GM23248 (cell line): ENCODE measurements at regions not wholly inside any gene's neighbourhood (a gene's known extent, or its start where the extent isn't known, plus 50 kb on each side); places are given as distances from the start of the nearest gene placed in this dataset.

Source experiments
- DNase-seq: peaks from one replicate; pipeline ENCODE4 v3.0.0-alpha.2; 2015
- H2AFZ ChIP-seq: fragments of 200-600 bp; sonication (generic); 2 replicates; pipeline ENCODE4 v1.6.1; 2016; ENCODE audit warnings: antibody characterized with exemption
- H3F3A ChIP-seq: fragments of 200-600 bp; sonication (generic); 2 replicates; pipeline ENCODE4 v1.6.1; 2016; ENCODE audit warnings: mild to moderate bottlenecking, antibody characterized with exemption, mixed run types; ENCODE audit not compliant: insufficient read depth
- H3K27ac ChIP-seq: fragments of 200-600 bp; sonication (generic); 2 replicates; pipeline ENCODE4 v1.5.1; 2016; ENCODE audit warnings: mild to moderate bottlenecking
- H3K27me3 ChIP-seq: fragments of 200-600 bp; sonication (generic); replicated peaks from 2 replicates; pipeline ENCODE4 v1.6.1; 2016; ENCODE audit warnings: mild to moderate bottlenecking; ENCODE audit not compliant: insufficient read depth
- H3K36me3 ChIP-seq: fragments of 200-600 bp; sonication (generic); 2 replicates; pipeline ENCODE4 v1.6.1; 2016; ENCODE audit warnings: low read depth, mild to moderate bottlenecking
- H3K4me1 ChIP-seq: fragments of 200-600 bp; sonication (generic); 2 replicates; pipeline ENCODE4 v1.6.1; 2016; ENCODE audit warnings: mild to moderate bottlenecking; ENCODE audit not compliant: insufficient read depth
- H3K4me2 ChIP-seq: fragments of 200-600 bp; sonication (generic); one replicate; pipeline ENCODE4 v1.6.1; 2016; ENCODE audit warnings: mild to moderate bottlenecking; ENCODE audit not compliant: unreplicated experiment
- H3K4me3 ChIP-seq: fragments of 200-600 bp; sonication (generic); 2 replicates; pipeline ENCODE4 v1.5.1; 2016; ENCODE audit warnings: mild to moderate bottlenecking
- H3K79me2 ChIP-seq: fragments of 200-600 bp; sonication (generic); 2 replicates; pipeline ENCODE4 v1.6.1; 2016; ENCODE audit warnings: mild to moderate bottlenecking; ENCODE audit not compliant: insufficient read depth
- H3K9ac ChIP-seq: fragments of 200-600 bp; sonication (generic); 2 replicates; pipeline ENCODE4 v1.6.1; 2016; ENCODE audit warnings: mild to moderate bottlenecking
- H3K9me2 ChIP-seq: fragments of 200-600 bp; sonication (generic); 2 replicates; pipeline ENCODE4 v1.6.1; 2016; ENCODE audit warnings: mixed run types, mild to moderate bottlenecking, moderate library complexity; ENCODE audit not compliant: insufficient read depth
- H3K9me3 ChIP-seq: fragments of 200-600 bp; sonication (generic); one replicate; pipeline ENCODE4 v1.6.1; 2017; ENCODE audit warnings: low read depth
- H4K20me1 ChIP-seq: fragments of 200-600 bp; sonication (generic); 2 replicates; pipeline ENCODE4 v1.6.0; 2016; ENCODE audit not compliant: insufficient read depth
- EZH2 ChIP-seq: fragments of 200-600 bp; sonication (generic); IDR thresholded peaks from 2 replicates; pipeline ENCODE4 v1.6.1; 2018; ENCODE audit warnings: antibody characterized with exemption, mild to moderate bottlenecking; ENCODE audit not compliant: insufficient read depth, poor library complexity, severe bottlenecking
- EZH2phosphoT487 ChIP-seq: fragments of 200-600 bp; sonication (generic); IDR thresholded peaks from 2 replicates; pipeline ENCODE4 v1.6.1; 2018; ENCODE audit warnings: antibody characterized with exemption, moderate library complexity, mild to moderate bottlenecking, low read depth; ENCODE audit not compliant: insufficient read depth
- WGBS, 2 experiments: methylation state at CpG; one replicate each; pipeline ENCODE4 v1.1.6; 2015 to 2017; ENCODE audit warnings: low lambda C conversion rate in 2 of 2, low coverage in 1 of 2; ENCODE audit errors: missing lambda C conversion rate in 2 of 2; 5-methylcytosine and 5-hydroxymethylcytosine counted together
- in situ Hi-C: fragments of 300-500 bp; cut with MboI; formaldehyde crosslinking; loops from 2 replicates; pipeline ENCODE4 v1.15.0; 2020

GRCh38 chr15:47288794-47289193, 428.5 kb upstream of the SEMA6D start:
- Histone ChIP-seq H3K27me3 (no peaks in the 10 kb centered on the region), H3K27ac (no peak overlapping the region), H3F3A (no peaks in the 10 kb centered on the region), H2AFZ (no peak overlapping the region), H3K4me2 (no peak overlapping the region), H3K4me1 (no peaks in the 10 kb centered on the region), H3K9me3 (no peaks in the 10 kb centered on the region), H3K79me2 (no peaks in the 10 kb centered on the region), H3K9ac (no peak overlapping the region), H3K36me3 (no peaks in the 10 kb centered on the region), H3K4me3 (no peak overlapping the region), H4K20me1 (no peaks in the 10 kb centered on the region), H3K9me2 (no peaks in the 10 kb centered on the region)
- 50 to 53% methylated on average over 6 of the region's 6 CpGs for WGBS, 2 experiments
- in situ Hi-C loops = no loop called here
- no peak for DNase-seq
- no peak for TF ChIP-seq EZH2
- no peak for TF ChIP-seq EZH2phosphoT487

- H3K4me3 ChIP-seq = no peak overlapping the region
- H3K4me2 ChIP-seq = no peak overlapping the region
- no peaks in the 10 kb centered on the region for H3K36me3 ChIP-seq
- in situ Hi-C loops = no loop called here
- no peak overlapping the region for H3K9ac ChIP-seq
- no peaks in the 10 kb centered on the region for H3K79me2 ChIP-seq
- no peaks in the 10 kb centered on the region for H3K9me3 ChIP-seq
- no peaks in the 10 kb centered on the region for H3F3A ChIP-seq
- no peak for DNase-seq
- no peaks in the 10 kb centered on the region for H3K27me3 ChIP-seq
- 53 to 60% methylated on average over 2 of the region's 2 CpGs for WGBS, 2 experiments
- peaks cover 6% of the 10 kb centered on the region; the same call in 1 of the 2 replicates for H3K4me1 ChIP-seq
- TF ChIP-seq EZH2 = no peak
- no peak for TF ChIP-seq EZH2phosphoT487
- H3K9me2 ChIP-seq = no peaks in the 10 kb centered on the region
- H3K27ac ChIP-seq = no peak overlapping the region
- H4K20me1 ChIP-seq = no peaks in the 10 kb centered on the region
- no peak overlapping the region for H2AFZ ChIP-seq
Observed at GRCh38 chr15:47289656-47290055, 427.6 kb upstream of the SEMA6D start.

- 24 to 46% methylated on average over 2 of the region's 2 CpGs for WGBS, 2 experiments
- no peak for TF ChIP-seq EZH2
- TF ChIP-seq EZH2phosphoT487 = no peak
- H3K4me3 ChIP-seq = no peak overlapping the region
- no peak for DNase-seq
- peaks cover 6% of the 10 kb centered on the region; the same call in 1 of the 2 replicates for H3K4me1 ChIP-seq
- H3K36me3 ChIP-seq = no peaks in the 10 kb centered on the region
- no peaks in the 10 kb centered on the region for H3K9me3 ChIP-seq
- no peak overlapping the region for H3K4me2 ChIP-seq
- H3K9me2 ChIP-seq = no peaks in the 10 kb centered on the region
- H2AFZ ChIP-seq = no peak overlapping the region
- no peaks in the 10 kb centered on the region for H3K27me3 ChIP-seq
- H3K9ac ChIP-seq = no peak overlapping the region
- no peaks in the 10 kb centered on the region for H3K79me2 ChIP-seq
- no peaks in the 10 kb centered on the region for H3F3A ChIP-seq
- no peak overlapping the region for H3K27ac ChIP-seq
- in situ Hi-C loops = no loop called here
- H4K20me1 ChIP-seq = no peaks in the 10 kb centered on the region
Observed at GRCh38 chr15:47291767-47292166, 425.5 kb upstream of the SEMA6D start.

- DNase-seq = no peak
- Histone ChIP-seq H3K4me1 (peaks cover 6% of the 10 kb centered on the region; the same call in 1 of the 2 replicates), H3K9me2 (no peaks in the 10 kb centered on the region), H3K27ac (no peak overlapping the region), H3K9me3 (no peaks in the 10 kb centered on the region), H3K9ac (no peak overlapping the region), H2AFZ (no peak overlapping the region), H3K4me2 (no peak overlapping the region), H3K79me2 (no peaks in the 10 kb centered on the region), H3K27me3 (no peaks in the 10 kb centered on the region), H3K4me3 (no peak overlapping the region), H3F3A (no peaks in the 10 kb centered on the region), H4K20me1 (no peaks in the 10 kb centered on the region), H3K36me3 (no peaks in the 10 kb centered on the region)
- in situ Hi-C loops = no loop called here
- 18 to 19% methylated on average over 6 of the region's 6 CpGs for WGBS, 2 experiments
- TF ChIP-seq EZH2phosphoT487 (no peak), EZH2 (no peak)
Observed at GRCh38 chr15:47292638-47293190, 424.6 kb upstream of the SEMA6D start.
